HCT116 (cell line): ENCODE measurements at regions not wholly inside any gene's neighbourhood (a gene's known extent, or its start where the extent isn't known, plus 50 kb on each side); places are given as distances from the start of the nearest gene placed in this dataset.

Experiments
- ATAC-seq: fragments of 200-7000 bp; cut with Tn5 transposase; 2 replicates; pipeline ENCODE4 v1.9.1; 2020; ENCODE audit warnings: mild to moderate bottlenecking, moderate library complexity
- BruUV-seq: library from RNA; stranded (reverse); fragments of 400-500 nt; replicated peaks from 2 replicates; lab custom pipeline; 2021; lab: Mats Ljungman, UMichigan
- CTCF ChIA-PET: fragments of 300-600 bp; sonication (Branson Sonifier 250); formaldehyde crosslinking; loops from one replicate; lab custom pipeline; 2021; ENCODE audit warnings: antibody characterized with exemption; lab: Charles Lee
- POLR2A ChIA-PET: fragments of 300-600, 350-600 bp; sonication (Branson Sonifier 250); formaldehyde crosslinking; loops from one replicate; lab custom pipeline; 2021; ENCODE audit warnings: antibody characterized with exemption; lab: Charles Lee
- RAD21 ChIA-PET, 2 experiments: fragments of 300-600 bp; sonication (Branson Sonifier 250); formaldehyde crosslinking; loops; one replicate each; lab custom pipeline; 2023; ENCODE audit warnings: low total read pairs in 2 of 2; ENCODE audit not compliant: uncharacterized antibody in 2 of 2, unreplicated experiment in 2 of 2, low non-redundant PET in 1 of 2; lab: Charles Lee
- DNase-seq: peaks from one replicate; pipeline ENCODE4 v3.0.0-alpha.2; 2010; ENCODE audit warnings: low read depth, low spot score
- H2AFZ ChIP-seq: fragments of 200-600 bp; shearing (Covaris generic), sonication (generic); 2 replicates; pipeline ENCODE4 v1.6.1; 2017; ENCODE audit warnings: low read depth, mixed run types, mixed read lengths, antibody characterized with exemption, low read length; ENCODE audit not compliant: poor library complexity, severe bottlenecking
- H3K27ac ChIP-seq: 2 replicates; pipeline ENCODE4 v1.5.1; 2012; ENCODE audit warnings: low read depth, low read length
- H3K27me3 ChIP-seq: fragments of 200-600 bp; sonication (generic); 2 replicates; pipeline ENCODE4 v1.6.1; 2016; ENCODE audit warnings: mixed run types, low read length, mixed read lengths; ENCODE audit not compliant: insufficient read depth
- H3K36me3 ChIP-seq, 2 experiments: fragments of 200-500 bp in 1 of 2; fragments of 200-600 bp in 1 of 2; sonication (Bioruptor generic) in 1 of 2; sonication (generic) in 1 of 2; 2 replicates each; pipeline versions ENCODE4 v1.5.1 to v1.6.1; 2014 to 2016; ENCODE audit warnings: low read length in 2 of 2, inconsistent platforms in 1 of 2, mixed read lengths in 1 of 2, mixed run types in 1 of 2; ENCODE audit not compliant: insufficient read depth in 2 of 2, control insufficient read depth in 1 of 2
- H3K4me1 ChIP-seq, 2 experiments: fragments of 200-600 bp in 1 of 2; sonication (generic) in 1 of 2; 2 replicates each; pipeline versions ENCODE4 v1.5.1 to v1.6.1; 2012 to 2017; ENCODE audit warnings: low read length in 2 of 2, inconsistent platforms in 1 of 2, mild to moderate bottlenecking in 1 of 2, mixed read lengths in 1 of 2, mixed run types in 1 of 2, moderate library complexity in 1 of 2; ENCODE audit not compliant: insufficient read depth in 2 of 2, control insufficient read depth in 1 of 2
- H3K4me2 ChIP-seq: fragments of 200-600 bp; sonication (generic); 2 replicates; pipeline ENCODE4 v1.6.1; 2017; ENCODE audit warnings: mixed run types, low read length, mixed read lengths
- H3K4me3 ChIP-seq, 2 experiments: fragments of 200-600 bp in 1 of 2; sonication (generic) in 1 of 2; replicated peaks in 1 of 2; 2 replicates each; pipeline ENCODE4 v1.5.1; 2011 to 2016; ENCODE audit warnings: low read length in 2 of 2, control low read depth in 1 of 2, low read depth in 1 of 2, mild to moderate bottlenecking in 1 of 2, mixed read lengths in 1 of 2, mixed run types in 1 of 2
- H3K79me2 ChIP-seq: fragments of 200-600 bp; sonication (generic); 2 replicates; pipeline ENCODE4 v1.6.1; 2017; ENCODE audit warnings: mild to moderate bottlenecking, mixed run types, low read length, moderate library complexity, mixed read lengths; ENCODE audit not compliant: insufficient read depth
- H3K9ac ChIP-seq: fragments of 200-600 bp; sonication (generic); 2 replicates; pipeline ENCODE4 v1.6.1; 2016; ENCODE audit warnings: low read length, mixed read lengths
- H3K9me2 ChIP-seq: fragments of 200-600 bp; sonication (generic), shearing (Covaris generic); 2 replicates; pipeline ENCODE4 v1.6.1; 2017; ENCODE audit warnings: mixed run types, mild to moderate bottlenecking, moderate library complexity; ENCODE audit not compliant: insufficient read depth
- H3K9me3 ChIP-seq, 2 experiments: fragments of 200-500 bp in 1 of 2; fragments of 200-600 bp in 1 of 2; sonication (Bioruptor generic) in 1 of 2; sonication (generic) in 1 of 2; 2 replicates each; pipeline ENCODE4 v1.6.1; 2014 to 2017; ENCODE audit warnings: low read length in 2 of 2, mixed read lengths in 2 of 2, inconsistent platforms in 1 of 2, low read depth in 1 of 2, mild to moderate bottlenecking in 1 of 2, mixed run types in 1 of 2, moderate library complexity in 1 of 2; ENCODE audit not compliant: control insufficient read depth in 1 of 2, insufficient read depth in 1 of 2
- H4K20me1 ChIP-seq: fragments of 200-600 bp; sonication (generic), shearing (Covaris generic); 2 replicates; pipeline ENCODE4 v1.6.1; 2017; ENCODE audit warnings: mixed run types, mild to moderate bottlenecking, moderate library complexity; ENCODE audit not compliant: insufficient read depth
- ELF1 ChIP-seq: IDR thresholded peaks from 2 replicates; pipeline ENCODE4 v1.6.1; 2012; ENCODE audit warnings: low read depth, borderline replicate concordance
- EZH2phosphoT487 ChIP-seq: fragments of 200-600 bp; IDR thresholded peaks from 2 replicates; pipeline ENCODE4 v1.6.1; 2018; ENCODE audit warnings: antibody characterized with exemption, borderline replicate concordance
- FOSL1 ChIP-seq: IDR thresholded peaks from 2 replicates; pipeline ENCODE4 v1.6.1; 2012; ENCODE audit warnings: low read depth
- JUND ChIP-seq: IDR thresholded peaks from 2 replicates; pipeline ENCODE4 v1.6.1; 2012
- POLR2AphosphoS5 ChIP-seq: IDR thresholded peaks from 2 replicates; pipeline ENCODE4 v1.6.1; 2011; ENCODE audit warnings: mild to moderate bottlenecking, low read depth, low read length, moderate library complexity
- RAD21 ChIP-seq: IDR thresholded peaks from 2 replicates; pipeline ENCODE4 v1.6.1; 2012; ENCODE audit warnings: low read depth, mild to moderate bottlenecking
- SIN3A ChIP-seq: IDR thresholded peaks from 2 replicates; pipeline ENCODE4 v1.6.1; 2012; ENCODE audit warnings: low read depth
- SP1 ChIP-seq: IDR thresholded peaks from 2 replicates; pipeline ENCODE4 v1.6.1; 2012; ENCODE audit warnings: low read depth
- ZFX ChIP-seq: fragments of 450-650 bp; IDR thresholded peaks from 2 replicates; pipeline ENCODE4 v1.6.1; 2017
- intact Hi-C: fragments of 100-400 bp; cut with micrococcal nuclease; formaldehyde crosslinking; loops from 2 replicates; pipeline ENCODE4 v1.10.0; 2022
- TF ChIP-seq, protein P1 (sequence below): IDR thresholded peaks from 2 replicates; pipeline ENCODE4 v1.6.1; 2012; ENCODE audit warnings: low read depth
- TF ChIP-seq, protein P2 (sequence below): IDR thresholded peaks from 2 replicates; pipeline ENCODE4 v1.6.1; 2011; ENCODE audit warnings: mild to moderate bottlenecking, low read length, moderate library complexity; ENCODE audit not compliant: insufficient replicate concordance; ENCODE audit errors: extremely low read depth

DNA sequence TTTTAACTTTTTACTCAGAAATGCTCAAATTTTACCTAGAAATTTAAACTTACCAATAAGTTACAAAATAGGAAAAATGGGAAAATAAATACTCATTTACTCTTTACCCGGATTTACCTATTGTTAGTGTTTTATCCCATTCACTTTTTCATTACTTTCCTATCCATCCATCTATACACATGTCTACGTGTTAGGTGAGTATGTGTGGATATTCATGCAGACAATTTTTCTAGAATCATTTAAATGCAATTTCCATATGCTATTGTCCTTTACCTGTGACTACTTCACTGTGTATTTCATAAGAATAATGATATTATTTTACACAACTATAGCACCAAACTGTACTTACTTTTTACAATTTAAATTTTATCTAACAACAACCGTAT is 896.6 kb upstream of the INTU start:
- H2AFZ ChIP-seq = no peak overlapping the region
- H3K9me2 ChIP-seq = no peaks in the 10 kb centered on the region
- no peak overlapping the region for H3K9ac ChIP-seq
- no peaks in the 10 kb centered on the region for H3K9me3 ChIP-seq
- POLR2A ChIA-PET = no interaction called here
- H3K27me3 ChIP-seq = no peaks in the 10 kb centered on the region
- no peak for DNase-seq
- H3K4me3 ChIP-seq = no peak overlapping the region
- no peak for ATAC-seq
- intact Hi-C loops = no loop called here
- H3K27ac ChIP-seq = no peak overlapping the region
- no peaks in the 10 kb centered on the region for H3K36me3 ChIP-seq
- H4K20me1 ChIP-seq = no peaks in the 10 kb centered on the region
- RAD21 ChIA-PET = no interaction called here
- H3K4me2 ChIP-seq = no peak overlapping the region
- TF ChIP-seq, protein P1, sequence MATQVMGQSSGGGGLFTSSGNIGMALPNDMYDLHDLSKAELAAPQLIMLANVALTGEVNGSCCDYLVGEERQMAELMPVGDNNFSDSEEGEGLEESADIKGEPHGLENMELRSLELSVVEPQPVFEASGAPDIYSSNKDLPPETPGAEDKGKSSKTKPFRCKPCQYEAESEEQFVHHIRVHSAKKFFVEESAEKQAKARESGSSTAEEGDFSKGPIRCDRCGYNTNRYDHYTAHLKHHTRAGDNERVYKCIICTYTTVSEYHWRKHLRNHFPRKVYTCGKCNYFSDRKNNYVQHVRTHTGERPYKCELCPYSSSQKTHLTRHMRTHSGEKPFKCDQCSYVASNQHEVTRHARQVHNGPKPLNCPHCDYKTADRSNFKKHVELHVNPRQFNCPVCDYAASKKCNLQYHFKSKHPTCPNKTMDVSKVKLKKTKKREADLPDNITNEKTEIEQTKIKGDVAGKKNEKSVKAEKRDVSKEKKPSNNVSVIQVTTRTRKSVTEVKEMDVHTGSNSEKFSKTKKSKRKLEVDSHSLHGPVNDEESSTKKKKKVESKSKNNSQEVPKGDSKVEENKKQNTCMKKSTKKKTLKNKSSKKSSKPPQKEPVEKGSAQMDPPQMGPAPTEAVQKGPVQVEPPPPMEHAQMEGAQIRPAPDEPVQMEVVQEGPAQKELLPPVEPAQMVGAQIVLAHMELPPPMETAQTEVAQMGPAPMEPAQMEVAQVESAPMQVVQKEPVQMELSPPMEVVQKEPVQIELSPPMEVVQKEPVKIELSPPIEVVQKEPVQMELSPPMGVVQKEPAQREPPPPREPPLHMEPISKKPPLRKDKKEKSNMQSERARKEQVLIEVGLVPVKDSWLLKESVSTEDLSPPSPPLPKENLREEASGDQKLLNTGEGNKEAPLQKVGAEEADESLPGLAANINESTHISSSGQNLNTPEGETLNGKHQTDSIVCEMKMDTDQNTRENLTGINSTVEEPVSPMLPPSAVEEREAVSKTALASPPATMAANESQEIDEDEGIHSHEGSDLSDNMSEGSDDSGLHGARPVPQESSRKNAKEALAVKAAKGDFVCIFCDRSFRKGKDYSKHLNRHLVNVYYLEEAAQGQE = no peak
- TF ChIP-seq FOSL1 (no peak), SP1 (no peak), EZH2phosphoT487 (no peak), SIN3A (no peak)
- TF ChIP-seq, all 23 proteins: peak for 0
- Histone ChIP-seq H3K4me1 (no peaks in the 10 kb centered on the region), H3K79me2 (no peaks in the 10 kb centered on the region)
- BruUV-seq = no TSS peak
- CTCF ChIA-PET = interaction anchor here (0.6 kb wide), 1 partner anchor 105 kb away, joined by 3 read pairs; no protein-coding TSS in a partner anchor

DNA sequence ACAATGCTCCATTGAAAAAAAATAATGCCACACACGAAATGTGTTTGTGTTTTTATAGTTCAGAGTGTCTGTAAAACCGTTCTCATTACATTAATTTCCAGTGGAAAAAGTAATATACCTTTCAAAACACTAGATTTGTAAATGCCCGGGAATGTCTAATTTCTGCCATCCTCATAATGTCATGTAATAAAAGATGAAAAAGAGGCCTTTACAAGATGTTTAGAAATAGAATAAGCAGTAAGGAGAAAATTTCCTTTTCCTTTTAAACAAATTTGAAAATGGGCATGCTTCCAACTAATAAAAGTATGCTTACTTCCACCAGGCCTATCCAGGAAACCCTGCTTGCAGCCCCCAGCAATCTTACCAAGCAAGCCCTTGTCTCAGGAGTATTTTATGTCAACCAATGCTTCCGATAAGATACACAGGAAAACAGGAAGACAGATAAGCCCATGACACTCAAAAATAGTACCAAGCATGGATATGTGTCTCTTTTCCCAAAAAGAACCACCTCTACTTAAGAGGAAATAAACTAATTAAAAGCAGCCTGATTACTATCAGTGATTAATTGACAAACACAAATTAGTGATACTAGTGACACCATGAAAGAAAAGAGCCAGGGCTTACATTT is 894.7 kb upstream of the INTU start:
- no peak overlapping the region for H3K27ac ChIP-seq
- intact Hi-C loops = no loop called here
- H4K20me1 ChIP-seq = no peaks in the 10 kb centered on the region
- no peak overlapping the region for H3K4me2 ChIP-seq
- no peaks in the 10 kb centered on the region for H3K9me2 ChIP-seq
- ATAC-seq (no peak), DNase-seq (no peak)
- RAD21 ChIA-PET = no interaction called here
- POLR2A ChIA-PET = no interaction called here
- H2AFZ ChIP-seq = no peak overlapping the region
- no peak overlapping the region for H3K9ac ChIP-seq
- H3K4me1 ChIP-seq = no peaks in the 10 kb centered on the region
- no peaks in the 10 kb centered on the region for H3K9me3 ChIP-seq
- no peaks in the 10 kb centered on the region for H3K79me2 ChIP-seq
- H3K27me3 ChIP-seq = no peaks in the 10 kb centered on the region
- H3K36me3 ChIP-seq = no peaks in the 10 kb centered on the region
- CTCF ChIA-PET = no interaction called here
- no TSS peak for BruUV-seq
- H3K4me3 ChIP-seq = no peak overlapping the region
- TF ChIP-seq POLR2AphosphoS5 = no peak
- no peak for TF ChIP-seq ELF1
- no peak for TF ChIP-seq ZFX
- no peak for TF ChIP-seq JUND
- TF ChIP-seq RAD21 = no peak
- TF ChIP-seq, protein P2, sequence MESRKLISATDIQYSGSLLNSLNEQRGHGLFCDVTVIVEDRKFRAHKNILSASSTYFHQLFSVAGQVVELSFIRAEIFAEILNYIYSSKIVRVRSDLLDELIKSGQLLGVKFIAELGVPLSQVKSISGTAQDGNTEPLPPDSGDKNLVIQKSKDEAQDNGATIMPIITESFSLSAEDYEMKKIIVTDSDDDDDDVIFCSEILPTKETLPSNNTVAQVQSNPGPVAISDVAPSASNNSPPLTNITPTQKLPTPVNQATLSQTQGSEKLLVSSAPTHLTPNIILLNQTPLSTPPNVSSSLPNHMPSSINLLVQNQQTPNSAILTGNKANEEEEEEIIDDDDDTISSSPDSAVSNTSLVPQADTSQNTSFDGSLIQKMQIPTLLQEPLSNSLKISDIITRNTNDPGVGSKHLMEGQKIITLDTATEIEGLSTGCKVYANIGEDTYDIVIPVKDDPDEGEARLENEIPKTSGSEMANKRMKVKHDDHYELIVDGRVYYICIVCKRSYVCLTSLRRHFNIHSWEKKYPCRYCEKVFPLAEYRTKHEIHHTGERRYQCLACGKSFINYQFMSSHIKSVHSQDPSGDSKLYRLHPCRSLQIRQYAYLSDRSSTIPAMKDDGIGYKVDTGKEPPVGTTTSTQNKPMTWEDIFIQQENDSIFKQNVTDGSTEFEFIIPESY = no peak
- TF ChIP-seq, protein P1 = no peak
- no peak for TF ChIP-seq SIN3A
